ENCODE measurements at regions not wholly inside any gene's neighbourhood (a gene's known extent, or its start where the extent isn't known, plus 50 kb on each side); places are given as distances from the start of the nearest gene placed in this dataset.

GRCh38 chr3:103173940-103174339, 739.1 kb downstream of the ZPLD1 start:
- Histone ChIP-seq H3K9ac (ENCODE audit: control insufficient read depth, insufficient read depth, low read length) (no peak overlapping the region), H3K36me3 (ENCODE audit: control insufficient read depth in 2 of 2, insufficient read depth in 2 of 2, low read length in 1 of 2) (no peaks in the 10 kb centered on the region), H3K4me3 (no peak overlapping the region), H3K9me3 (replicated peaks; ENCODE audit: control insufficient read depth, insufficient read depth, low read length) (no peaks in the 10 kb centered on the region), H4K20me1 (ENCODE audit: control insufficient read depth, insufficient read depth) (no peaks in the 10 kb centered on the region), H3K27ac (ENCODE audit: control insufficient read depth, insufficient read depth) (no peak overlapping the region), H2AFZ (ENCODE audit: control insufficient read depth, low read depth, low read length) (no peak overlapping the region), H3K27me3 (replicated peaks in 1 of 2; ENCODE audit: control insufficient read depth in 2 of 2, insufficient read depth in 2 of 2, low read length in 1 of 2) (no peaks in the 10 kb centered on the region), H3K4me1 (ENCODE audit: control insufficient read depth, insufficient read depth, low read length) (no peaks in the 10 kb centered on the region), H3K4me2 (ENCODE audit: control insufficient read depth, insufficient read depth) (no peak overlapping the region), H3K79me2 (ENCODE audit: control insufficient read depth, insufficient read depth, low read length) (no peaks in the 10 kb centered on the region)
- TF ChIP-seq CHD4 (IDR thresholded peaks at IDR 0.05) = no peak
- TF ChIP-seq ZNF207 (IDR thresholded peaks at IDR 0.05; ENCODE audit: borderline replicate concordance) = no peak
- TF ChIP-seq MEF2A (IDR thresholded peaks at IDR 0.05; ENCODE audit: insufficient read depth, low read depth, low read length) = no peak
- peak; percentile 85 for TF ChIP-seq MTA2 (IDR thresholded peaks at IDR 0.05; ENCODE audit: low read depth)
- TF ChIP-seq IRF4 (IDR thresholded peaks at IDR 0.05; ENCODE audit: low read depth, low read length) = no peak
- TF ChIP-seq HDGF (IDR thresholded peaks at IDR 0.05) = no peak
- TF ChIP-seq ZBED1 (IDR thresholded peaks at IDR 0.05; ENCODE audit: borderline replicate concordance) = no peak
- no peak for TF ChIP-seq SP1 (IDR thresholded peaks at IDR 0.05; ENCODE audit: low read depth, low read length)
- TF ChIP-seq E2F8 (IDR thresholded peaks at IDR 0.05; ENCODE audit: low read depth, partially characterized antibody) = no peak
- TF ChIP-seq WRNIP1 (IDR thresholded peaks at IDR 0.05; ENCODE audit: borderline replicate concordance, low read depth, low read length) = no peak
- TF ChIP-seq RCOR1 (conservative IDR thresholded peaks at IDR 0.05; ENCODE audit: low read depth, low read length) = no peak
- no peak for TF ChIP-seq MLLT1 (IDR thresholded peaks at IDR 0.05)
- no peak for TF ChIP-seq CBX5 (IDR thresholded peaks at IDR 0.05; ENCODE audit: low read depth)
- TF ChIP-seq E2F4 (IDR thresholded peaks at IDR 0.05; ENCODE audit: low read depth, low read length) = no peak
- peak; percentile 60; the same call in 1 of the 2 replicates for TF ChIP-seq ATF7 (IDR thresholded peaks at IDR 0.05; ENCODE audit: low read depth)
- TF ChIP-seq RELB (IDR thresholded peaks at IDR 0.05; ENCODE audit: low read depth) = peak; percentile 82
- TF ChIP-seq BHLHE40 (IDR thresholded peaks at IDR 0.05; ENCODE audit: borderline replicate concordance in 1 of 2, low read depth in 2 of 2, low read length in 1 of 2) = peak in 1 of 2 experiments; percentile 29; a peak in 1 of 4 replicates
- TF ChIP-seq DPF2 (IDR thresholded peaks at IDR 0.05) = no peak
- CTCF ChIA-PET = no interaction called here
- in situ Hi-C loops (cut with MboI) (no loop called here), intact Hi-C loops (cut with micrococcal nuclease; ENCODE audit: unreplicated experiment) (loop anchor here (5.0 kb wide), 1 partner anchor 43 kb away; no protein-coding TSS in a partner anchor)
- ATAC-seq = peak; percentile 60
- POLR2A ChIA-PET = no interaction called here
- RAD21 ChIA-PET (ENCODE audit: unreplicated experiment) = interaction anchor here (1.2 kb wide), 1 partner anchor 44 kb away, joined by 4 read pairs; no protein-coding TSS in a partner anchor
- no peak for DNase-seq (ENCODE audit: low read depth, low spot score)
- BruUV-seq (replicated peaks) = no TSS peak
- WGBS (ENCODE audit: insufficient coverage, insufficient replicate concordance, low lambda C conversion rate, missing lambda C conversion rate) = 74% methylated on average over 1 of the region's 1 CpG
- SMC1A ChIA-PET (ENCODE audit: uncharacterized antibody, unreplicated experiment) = interaction anchor here (1.4 kb wide), 1 partner anchor 28 kb away, joined by 3 read pairs; no protein-coding TSS in a partner anchor
- FAIRE-seq = no peak
